ENCODE measurements at regions not wholly inside any gene's neighbourhood (a gene's known extent, or its start where the extent isn't known, plus 50 kb on each side); places are given as distances from the start of the nearest gene placed in this dataset.

GRCh38 chr15:35857567-35858226 is 311.7 kb upstream of the DPH6 start:
- TF ChIP-seq CTCF (IDR thresholded peaks at IDR 0.05) = no peak
- no peak for TF ChIP-seq POLR2A (IDR thresholded peaks at IDR 0.05)
